GM23248 (cell line): ENCODE measurements at regions not wholly inside any gene's neighbourhood (a gene's known extent, or its start where the extent isn't known, plus 50 kb on each side); places are given as distances from the start of the nearest gene placed in this dataset.

Experiments
- DNase-seq: peaks from one replicate; pipeline ENCODE4 v3.0.0-alpha.2; 2015
- H2AFZ ChIP-seq: fragments of 200-600 bp; sonication (generic); 2 replicates; pipeline ENCODE4 v1.6.1; 2016; ENCODE audit warnings: antibody characterized with exemption
- H3F3A ChIP-seq: fragments of 200-600 bp; sonication (generic); 2 replicates; pipeline ENCODE4 v1.6.1; 2016; ENCODE audit warnings: mild to moderate bottlenecking, antibody characterized with exemption, mixed run types; ENCODE audit not compliant: insufficient read depth
- H3K27ac ChIP-seq: fragments of 200-600 bp; sonication (generic); 2 replicates; pipeline ENCODE4 v1.5.1; 2016; ENCODE audit warnings: mild to moderate bottlenecking
- H3K27me3 ChIP-seq: fragments of 200-600 bp; sonication (generic); replicated peaks from 2 replicates; pipeline ENCODE4 v1.6.1; 2016; ENCODE audit warnings: mild to moderate bottlenecking; ENCODE audit not compliant: insufficient read depth
- H3K36me3 ChIP-seq: fragments of 200-600 bp; sonication (generic); 2 replicates; pipeline ENCODE4 v1.6.1; 2016; ENCODE audit warnings: low read depth, mild to moderate bottlenecking
- H3K4me1 ChIP-seq: fragments of 200-600 bp; sonication (generic); 2 replicates; pipeline ENCODE4 v1.6.1; 2016; ENCODE audit warnings: mild to moderate bottlenecking; ENCODE audit not compliant: insufficient read depth
- H3K4me2 ChIP-seq: fragments of 200-600 bp; sonication (generic); one replicate; pipeline ENCODE4 v1.6.1; 2016; ENCODE audit warnings: mild to moderate bottlenecking; ENCODE audit not compliant: unreplicated experiment
- H3K4me3 ChIP-seq: fragments of 200-600 bp; sonication (generic); 2 replicates; pipeline ENCODE4 v1.5.1; 2016; ENCODE audit warnings: mild to moderate bottlenecking
- H3K79me2 ChIP-seq: fragments of 200-600 bp; sonication (generic); 2 replicates; pipeline ENCODE4 v1.6.1; 2016; ENCODE audit warnings: mild to moderate bottlenecking; ENCODE audit not compliant: insufficient read depth
- H3K9ac ChIP-seq: fragments of 200-600 bp; sonication (generic); 2 replicates; pipeline ENCODE4 v1.6.1; 2016; ENCODE audit warnings: mild to moderate bottlenecking
- H3K9me2 ChIP-seq: fragments of 200-600 bp; sonication (generic); 2 replicates; pipeline ENCODE4 v1.6.1; 2016; ENCODE audit warnings: mixed run types, mild to moderate bottlenecking, moderate library complexity; ENCODE audit not compliant: insufficient read depth
- H3K9me3 ChIP-seq: fragments of 200-600 bp; sonication (generic); one replicate; pipeline ENCODE4 v1.6.1; 2017; ENCODE audit warnings: low read depth
- H4K20me1 ChIP-seq: fragments of 200-600 bp; sonication (generic); 2 replicates; pipeline ENCODE4 v1.6.0; 2016; ENCODE audit not compliant: insufficient read depth
- EZH2 ChIP-seq: fragments of 200-600 bp; sonication (generic); IDR thresholded peaks from 2 replicates; pipeline ENCODE4 v1.6.1; 2018; ENCODE audit warnings: antibody characterized with exemption, mild to moderate bottlenecking; ENCODE audit not compliant: insufficient read depth, poor library complexity, severe bottlenecking
- EZH2phosphoT487 ChIP-seq: fragments of 200-600 bp; sonication (generic); IDR thresholded peaks from 2 replicates; pipeline ENCODE4 v1.6.1; 2018; ENCODE audit warnings: antibody characterized with exemption, moderate library complexity, mild to moderate bottlenecking, low read depth; ENCODE audit not compliant: insufficient read depth
- WGBS, 2 experiments: methylation state at CpG; one replicate each; pipeline ENCODE4 v1.1.6; 2015 to 2017; ENCODE audit warnings: low lambda C conversion rate in 2 of 2, low coverage in 1 of 2; ENCODE audit errors: missing lambda C conversion rate in 2 of 2; 5-methylcytosine and 5-hydroxymethylcytosine counted together
- in situ Hi-C: fragments of 300-500 bp; cut with MboI; formaldehyde crosslinking; loops from 2 replicates; pipeline ENCODE4 v1.15.0; 2020

DNA sequence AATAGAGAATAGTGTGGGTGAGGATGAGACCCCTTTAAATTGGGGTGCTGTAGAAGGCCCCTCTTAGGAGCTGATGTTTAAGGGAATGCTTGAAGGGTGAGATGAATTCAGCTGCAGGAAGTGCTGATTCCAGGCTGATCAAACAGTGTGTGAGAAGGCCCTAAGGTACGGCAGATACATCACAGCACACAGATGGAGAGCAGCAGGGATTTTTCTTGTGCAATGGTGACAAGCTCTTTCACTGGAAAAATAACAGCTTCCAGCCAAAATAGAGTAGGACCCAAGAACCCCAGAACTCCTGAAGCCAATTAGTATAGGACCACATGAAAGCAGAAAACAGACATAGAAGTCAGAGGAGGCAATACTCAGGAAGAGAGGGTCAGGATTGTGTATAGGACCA, 296.9 kb downstream of the ADRA2A start:
- Histone ChIP-seq H3K9me2 (no peaks in the 10 kb centered on the region), H2AFZ (no peak overlapping the region), H3K9me3 (no peaks in the 10 kb centered on the region), H3K4me3 (no peak overlapping the region), H3K27ac (no peak overlapping the region), H4K20me1 (no peaks in the 10 kb centered on the region), H3K79me2 (no peaks in the 10 kb centered on the region), H3K36me3 (no peaks in the 10 kb centered on the region), H3K4me2 (no peak overlapping the region), H3K27me3 (no peaks in the 10 kb centered on the region), H3K9ac (no peak overlapping the region), H3K4me1 (peaks cover 18% of the 10 kb centered on the region), H3F3A (peaks cover 18% of the 10 kb centered on the region; the same call in 1 of the 2 replicates)
- WGBS, 2 experiments, result 89 to 91% methylated on average over 1 of the region's 1 CpG
- DNase-seq, result no peak
- in situ Hi-C loops, result loop anchor here (25.0 kb wide), 1 partner anchor 764 kb away; no protein-coding TSS in a partner anchor
- no peak for TF ChIP-seq EZH2phosphoT487
- TF ChIP-seq EZH2, result no peak

DNA sequence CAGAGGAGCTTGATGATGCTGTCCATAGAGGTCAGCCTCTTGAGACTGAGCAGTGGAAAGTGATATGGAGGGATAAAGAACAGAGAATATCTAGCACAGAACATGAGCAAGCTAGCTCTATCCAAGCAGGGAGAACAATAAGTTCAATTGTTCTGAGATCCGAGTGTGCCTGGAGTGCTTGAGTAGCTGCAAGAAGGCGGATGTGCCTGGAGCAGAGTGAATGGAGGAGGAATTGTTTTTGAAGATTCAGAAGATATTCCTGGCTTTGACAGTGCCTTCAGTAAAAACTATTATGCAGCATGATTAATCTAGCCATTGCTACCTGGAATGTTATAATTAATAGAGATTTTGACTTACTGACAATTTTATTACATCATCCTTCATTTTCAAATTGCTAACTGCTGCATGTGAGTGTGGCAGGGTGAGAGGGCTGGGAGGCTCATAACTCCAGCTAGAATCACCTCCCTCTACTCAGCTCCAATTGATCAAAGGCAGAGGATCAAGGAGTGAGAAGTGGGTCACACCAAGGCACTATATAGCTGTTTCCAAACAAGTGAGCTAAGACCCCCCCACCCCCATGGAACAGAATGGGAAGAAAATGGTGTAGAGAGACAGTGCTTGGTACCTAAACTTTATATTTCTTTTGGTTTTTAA, 302.8 kb downstream of the ADRA2A start:
- Histone ChIP-seq H3K4me3 (no peak overlapping the region), H3K4me1 (peaks cover 6% of the 10 kb centered on the region), H3K27me3 (no peaks in the 10 kb centered on the region), H3K27ac (no peak overlapping the region), H3K4me2 (no peak overlapping the region), H3K36me3 (no peaks in the 10 kb centered on the region), H3K79me2 (no peaks in the 10 kb centered on the region), H3F3A (no peaks in the 10 kb centered on the region), H3K9me3 (no peaks in the 10 kb centered on the region), H3K9me2 (no peaks in the 10 kb centered on the region; the same call in 1 of the 2 replicates), H3K9ac (no peak overlapping the region), H2AFZ (no peak overlapping the region), H4K20me1 (no peaks in the 10 kb centered on the region)
- 76 to 78% methylated on average over 2 of the region's 2 CpGs for WGBS, 2 experiments
- DNase-seq, result no peak
- in situ Hi-C loops, result no loop called here
- no peak for TF ChIP-seq EZH2
- TF ChIP-seq EZH2phosphoT487, result no peak

DNA sequence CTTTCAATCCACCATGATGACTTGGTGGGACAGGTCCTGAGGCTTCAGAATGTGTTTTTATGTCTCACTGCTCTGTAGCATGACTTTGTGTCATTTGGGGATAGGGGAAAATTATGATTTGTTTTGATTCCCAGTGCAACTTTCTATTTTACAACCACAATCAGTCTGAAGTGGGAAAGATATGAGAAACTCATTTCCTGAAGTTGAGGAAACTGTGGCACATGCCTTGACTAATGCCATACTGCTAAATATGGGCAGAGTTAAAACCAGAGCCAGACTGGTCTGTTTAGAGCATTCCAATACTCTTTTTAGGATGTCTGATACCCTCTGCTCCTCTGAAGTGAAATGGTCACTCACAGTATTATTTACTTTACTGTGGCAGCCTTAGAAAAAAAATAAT, 307.7 kb downstream of the ADRA2A start:
- TF ChIP-seq EZH2 (no peak), EZH2phosphoT487 (no peak)
- H3F3A ChIP-seq, result no peaks in the 10 kb centered on the region
- H3K4me1 ChIP-seq, result peaks cover 12% of the 10 kb centered on the region
- H3K27ac ChIP-seq, result no peak overlapping the region
- DNase-seq, result peak; percentile 24
- no peaks in the 10 kb centered on the region; the same call in 1 of the 2 replicates for H3K9me2 ChIP-seq
- H2AFZ ChIP-seq, result 0 out of 2 replicates have a peak overlapping the region, but pooled peaks have one; percentile 34
- H3K4me3 ChIP-seq, result no peak overlapping the region
- no peak overlapping the region for H3K9ac ChIP-seq
- H3K9me3 ChIP-seq, result no peaks in the 10 kb centered on the region
- in situ Hi-C loops, result no loop called here
- H3K36me3 ChIP-seq, result no peaks in the 10 kb centered on the region
- no peak overlapping the region for H3K4me2 ChIP-seq
- no peaks in the 10 kb centered on the region for H3K79me2 ChIP-seq
- H3K27me3 ChIP-seq, result no peaks in the 10 kb centered on the region
- H4K20me1 ChIP-seq, result no peaks in the 10 kb centered on the region

DNA sequence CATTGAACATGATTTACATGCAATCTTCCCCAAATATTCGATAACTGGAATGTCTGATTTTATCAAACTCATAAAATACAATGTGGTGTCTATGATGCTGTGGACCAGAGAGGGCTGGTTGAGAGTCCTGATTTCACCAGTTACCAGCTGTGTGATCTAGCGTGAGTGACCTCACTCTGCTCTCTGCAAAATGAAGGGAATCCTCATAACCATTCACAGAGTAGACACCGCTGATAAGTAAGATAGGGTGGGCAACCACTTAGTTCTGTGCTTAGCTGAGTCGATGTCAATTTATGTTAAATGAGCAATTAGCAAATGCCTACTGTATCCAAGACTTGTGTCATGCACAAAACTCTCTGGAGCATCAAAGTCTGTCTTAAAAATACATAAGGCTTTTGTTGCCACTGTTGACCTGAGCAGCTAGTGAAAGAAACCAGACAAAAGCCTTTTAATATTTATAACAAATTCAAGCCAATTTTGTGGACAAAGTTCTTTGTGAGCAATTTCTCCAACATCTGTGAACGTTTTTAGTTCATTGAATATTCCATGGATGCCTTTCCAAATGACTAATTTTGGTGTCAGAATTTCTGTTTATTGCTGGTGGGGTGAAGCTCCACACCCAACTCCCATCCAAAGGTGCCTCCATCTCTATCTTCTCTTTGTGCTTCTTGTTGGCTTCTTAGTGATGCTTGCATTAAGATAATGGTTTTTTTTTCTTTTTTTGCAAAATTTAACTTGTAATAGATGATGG, 314.2 kb downstream of the ADRA2A start:
- Histone ChIP-seq H3K9ac (peak overlapping the region; percentile 23; the same call in 1 of the 2 replicates), H3K79me2 (no peaks in the 10 kb centered on the region), H3K9me3 (no peaks in the 10 kb centered on the region), H2AFZ (no peak overlapping the region), H3K27me3 (no peaks in the 10 kb centered on the region), H3K4me2 (peak overlapping the region; percentile 59), H3K27ac (peak overlapping the region; percentile 88), H4K20me1 (no peaks in the 10 kb centered on the region), H3F3A (peaks cover 41% of the 10 kb centered on the region), H3K4me1 (peaks cover 38% of the 10 kb centered on the region), H3K36me3 (no peaks in the 10 kb centered on the region), H3K9me2 (no peaks in the 10 kb centered on the region), H3K4me3 (0 out of 2 replicates have a peak overlapping the region, but pooled peaks have one; percentile 37)
- TF ChIP-seq EZH2phosphoT487, result no peak
- TF ChIP-seq EZH2, result no peak
- peak; percentile 74 for DNase-seq
- WGBS, 2 experiments, result 18% methylated on average over 5 of the region's 5 CpGs
- in situ Hi-C loops, result no loop called here
